ENCODE measurements at regions not wholly inside any gene's neighbourhood (a gene's known extent, or its start where the extent isn't known, plus 50 kb on each side); places are given as distances from the start of the nearest gene placed in this dataset.
"Not testable (repeated sequence)": the region's sequence is repeated elsewhere in the genome, so short reads cannot be mapped to it uniquely, and the experiment has no call there.

DNA sequence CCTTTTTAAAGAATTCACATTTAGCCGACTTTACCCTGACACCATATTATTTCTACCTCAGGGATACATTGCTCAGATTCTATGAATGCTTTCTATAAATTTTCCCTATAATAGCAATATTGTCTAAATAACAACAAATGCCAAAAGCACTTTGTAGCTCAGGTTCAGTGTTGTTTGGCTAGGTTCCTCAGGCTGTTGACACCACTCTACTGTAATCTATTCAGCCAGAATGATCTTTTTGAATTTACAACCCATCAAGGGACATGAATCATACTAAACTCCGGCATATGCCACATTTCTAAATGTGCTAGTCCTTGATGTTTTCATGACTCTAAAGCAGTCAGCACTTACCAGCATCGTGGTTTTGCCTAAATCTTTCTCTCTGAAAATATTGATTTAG, 641.5 kb upstream of the CDH10 start:
- no peak overlapping the region for H3K27ac Mint-ChIP-seq (ENCODE audit: unreplicated experiment)
- no peak overlapping the region for H3K4me3 Mint-ChIP-seq (ENCODE audit: unreplicated experiment)
- no TSS peak for BruUV-seq (replicated peaks)
- Histone ChIP-seq H3K4me1 (0 out of 2 replicates have a peak, but pooled peaks cover 8% of the 10 kb centered on the region), H3K36me3 (ENCODE audit: control insufficient read depth, insufficient read depth, low read length) (no peaks in the 10 kb centered on the region), H3K4me3 (ENCODE audit: low read depth, low read length) (no peak overlapping the region), H3K27me3 (replicated peaks; ENCODE audit: control insufficient read depth, insufficient read depth, low read length) (no peaks in the 10 kb centered on the region), H3K9me3 (no peaks in the 10 kb centered on the region)
- no peak for DNase-seq
- ChIA-PET CTCF (no interaction called here), POLR2A (no interaction called here)
- no peaks in the 10 kb centered on the region for H3K27me3 Mint-ChIP-seq (ENCODE audit: insufficient read depth, unreplicated experiment)
- H3K4me1 Mint-ChIP-seq (ENCODE audit: low read depth, unreplicated experiment): no peaks in the 10 kb centered on the region
- H3K36me3 Mint-ChIP-seq (ENCODE audit: insufficient read depth, unreplicated experiment): no peaks in the 10 kb centered on the region
- intact Hi-C loops (cut with micrococcal nuclease; ENCODE audit: unreplicated experiment): no loop called here
- H3K9me3 Mint-ChIP-seq (ENCODE audit: unreplicated experiment): no peaks in the 10 kb centered on the region
- TF ChIP-seq, protein P1, sequence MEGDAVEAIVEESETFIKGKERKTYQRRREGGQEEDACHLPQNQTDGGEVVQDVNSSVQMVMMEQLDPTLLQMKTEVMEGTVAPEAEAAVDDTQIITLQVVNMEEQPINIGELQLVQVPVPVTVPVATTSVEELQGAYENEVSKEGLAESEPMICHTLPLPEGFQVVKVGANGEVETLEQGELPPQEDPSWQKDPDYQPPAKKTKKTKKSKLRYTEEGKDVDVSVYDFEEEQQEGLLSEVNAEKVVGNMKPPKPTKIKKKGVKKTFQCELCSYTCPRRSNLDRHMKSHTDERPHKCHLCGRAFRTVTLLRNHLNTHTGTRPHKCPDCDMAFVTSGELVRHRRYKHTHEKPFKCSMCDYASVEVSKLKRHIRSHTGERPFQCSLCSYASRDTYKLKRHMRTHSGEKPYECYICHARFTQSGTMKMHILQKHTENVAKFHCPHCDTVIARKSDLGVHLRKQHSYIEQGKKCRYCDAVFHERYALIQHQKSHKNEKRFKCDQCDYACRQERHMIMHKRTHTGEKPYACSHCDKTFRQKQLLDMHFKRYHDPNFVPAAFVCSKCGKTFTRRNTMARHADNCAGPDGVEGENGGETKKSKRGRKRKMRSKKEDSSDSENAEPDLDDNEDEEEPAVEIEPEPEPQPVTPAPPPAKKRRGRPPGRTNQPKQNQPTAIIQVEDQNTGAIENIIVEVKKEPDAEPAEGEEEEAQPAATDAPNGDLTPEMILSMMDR (IDR thresholded peaks at IDR 0.05; ENCODE audit: insufficient read depth in 1 of 2, low read depth in 1 of 2, low read length in 1 of 2, severe bottlenecking in 1 of 2, unreplicated experiment in 1 of 2): no peak

DNA sequence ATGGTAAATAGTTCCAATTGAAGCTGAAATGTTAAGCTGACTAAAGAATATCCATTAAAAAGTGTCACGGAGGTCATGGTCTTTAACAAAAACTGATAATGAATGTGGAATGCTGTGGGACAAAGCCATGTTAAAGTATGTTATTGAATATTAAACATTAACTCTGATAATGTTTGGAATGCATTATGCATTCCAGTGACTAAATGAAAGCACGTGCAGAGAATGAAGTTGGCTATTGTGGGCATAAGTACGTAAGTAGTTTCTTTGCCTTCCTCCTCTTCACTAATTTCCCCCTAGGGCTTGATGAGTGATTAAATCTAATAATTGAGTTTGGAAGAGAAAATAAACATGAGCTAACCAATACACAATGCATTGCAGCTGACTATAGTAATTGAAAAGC, 640.4 kb upstream of the CDH10 start:
- no peaks in the 10 kb centered on the region for H3K27me3 Mint-ChIP-seq (ENCODE audit: insufficient read depth, unreplicated experiment)
- H3K4me1 Mint-ChIP-seq (ENCODE audit: low read depth, unreplicated experiment): no peaks in the 10 kb centered on the region
- H3K9me3 Mint-ChIP-seq (ENCODE audit: unreplicated experiment): no peaks in the 10 kb centered on the region
- no TSS peak for BruUV-seq (replicated peaks)
- Histone ChIP-seq H3K9me3 (no peaks in the 10 kb centered on the region), H3K4me3 (ENCODE audit: low read depth, low read length) (no peak overlapping the region), H3K36me3 (ENCODE audit: control insufficient read depth, insufficient read depth, low read length) (no peaks in the 10 kb centered on the region), H3K27me3 (replicated peaks; ENCODE audit: control insufficient read depth, insufficient read depth, low read length) (no peaks in the 10 kb centered on the region), H3K4me1 (0 out of 2 replicates have a peak, but pooled peaks cover 8% of the 10 kb centered on the region)
- no peak overlapping the region for H3K4me3 Mint-ChIP-seq (ENCODE audit: unreplicated experiment)
- no peak overlapping the region for H3K27ac Mint-ChIP-seq (ENCODE audit: unreplicated experiment)
- ChIA-PET CTCF (no interaction called here), POLR2A (no interaction called here)
- TF ChIP-seq, protein P1 (IDR thresholded peaks at IDR 0.05; ENCODE audit: insufficient read depth in 1 of 2, low read depth in 1 of 2, low read length in 1 of 2, severe bottlenecking in 1 of 2, unreplicated experiment in 1 of 2): no peak
- H3K36me3 Mint-ChIP-seq (ENCODE audit: insufficient read depth, unreplicated experiment): no peaks in the 10 kb centered on the region
- intact Hi-C loops (cut with micrococcal nuclease; ENCODE audit: unreplicated experiment): no loop called here
- DNase-seq: no peak

DNA sequence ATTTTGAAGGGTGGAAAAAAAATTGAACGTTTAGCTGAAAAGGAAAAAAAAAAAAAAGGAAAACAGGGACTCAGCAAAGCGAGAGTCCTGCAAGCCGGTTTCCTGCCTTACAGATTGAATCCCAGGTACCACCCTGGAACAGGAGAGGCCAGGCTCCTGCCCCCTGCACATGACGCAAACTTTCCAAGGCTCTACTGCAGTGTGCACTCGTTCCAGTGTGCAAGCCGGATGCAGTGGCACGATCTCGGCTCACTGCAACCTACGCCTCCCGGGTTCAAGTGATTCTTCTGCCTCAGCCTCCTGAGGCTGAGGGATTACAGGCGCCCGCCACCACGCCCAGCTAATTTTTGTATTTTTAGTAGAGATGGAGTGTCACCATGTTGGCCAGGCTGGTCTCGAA, 618.7 kb upstream of the CDH10 start:
- H3K36me3 Mint-ChIP-seq (ENCODE audit: insufficient read depth, unreplicated experiment); H3K9me3 ChIP-seq; H3K36me3 ChIP-seq (ENCODE audit: control insufficient read depth, insufficient read depth, low read length); H3K27ac Mint-ChIP-seq (ENCODE audit: unreplicated experiment); intact Hi-C loops (cut with micrococcal nuclease; ENCODE audit: unreplicated experiment); H3K9me3 Mint-ChIP-seq (ENCODE audit: unreplicated experiment); H3K4me3 Mint-ChIP-seq (ENCODE audit: unreplicated experiment); H3K4me1 Mint-ChIP-seq (ENCODE audit: low read depth, unreplicated experiment); H3K4me3 ChIP-seq (ENCODE audit: low read depth, low read length); H3K27me3 ChIP-seq (replicated peaks; ENCODE audit: control insufficient read depth, insufficient read depth, low read length); H3K27me3 Mint-ChIP-seq (ENCODE audit: insufficient read depth, unreplicated experiment); POLR2A ChIA-PET; H3K4me1 ChIP-seq; CTCF ChIA-PET; DNase-seq; BruUV-seq (replicated peaks): not testable (repeated sequence)

DNA sequence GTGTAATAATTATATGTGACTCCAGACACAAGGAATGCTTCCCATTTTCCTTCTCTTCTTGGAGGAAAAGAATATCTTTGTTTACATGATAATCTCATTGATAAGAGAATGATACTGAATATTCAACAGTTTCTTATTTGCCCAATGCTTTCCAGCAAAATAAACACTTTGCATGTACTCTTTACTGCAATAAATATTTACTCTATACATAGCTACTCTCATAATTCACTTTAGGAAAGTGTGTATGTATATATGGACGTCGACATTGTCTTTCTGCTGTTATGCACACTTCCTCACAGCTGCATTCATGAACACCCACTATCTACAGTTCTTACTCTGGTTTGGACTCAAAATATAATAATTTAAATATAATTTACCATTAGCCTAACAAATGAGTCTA, 617.4 kb upstream of the CDH10 start:
- DNase-seq: no peak
- BruUV-seq (replicated peaks): no TSS peak
- POLR2A ChIA-PET: no interaction called here
- TF ChIP-seq, protein P1 (IDR thresholded peaks at IDR 0.05; ENCODE audit: insufficient read depth in 1 of 2, low read depth in 1 of 2, low read length in 1 of 2, severe bottlenecking in 1 of 2, unreplicated experiment in 1 of 2): no peak
- intact Hi-C loops (cut with micrococcal nuclease; ENCODE audit: unreplicated experiment): no loop called here
- H3K4me3 Mint-ChIP-seq (ENCODE audit: unreplicated experiment): no peak overlapping the region
- H3K27me3 Mint-ChIP-seq (ENCODE audit: insufficient read depth, unreplicated experiment): no peaks in the 10 kb centered on the region
- H3K36me3 ChIP-seq (ENCODE audit: control insufficient read depth, insufficient read depth, low read length): no peaks in the 10 kb centered on the region
- CTCF ChIA-PET: no interaction called here
- H3K4me1 ChIP-seq: no peaks in the 10 kb centered on the region
- H3K9me3 Mint-ChIP-seq (ENCODE audit: unreplicated experiment): no peaks in the 10 kb centered on the region
- no peak overlapping the region for H3K27ac Mint-ChIP-seq (ENCODE audit: unreplicated experiment)
- no peaks in the 10 kb centered on the region for H3K4me1 Mint-ChIP-seq (ENCODE audit: low read depth, unreplicated experiment)
- H3K9me3 ChIP-seq: no peaks in the 10 kb centered on the region
- no peak overlapping the region for H3K4me3 ChIP-seq (ENCODE audit: low read depth, low read length)
- H3K36me3 Mint-ChIP-seq (ENCODE audit: insufficient read depth, unreplicated experiment): no peaks in the 10 kb centered on the region
- H3K27me3 ChIP-seq (replicated peaks; ENCODE audit: control insufficient read depth, insufficient read depth, low read length): no peaks in the 10 kb centered on the region
